ENCODE measurements at regions not wholly inside any gene's neighbourhood (a gene's known extent, or its start where the extent isn't known, plus 50 kb on each side); places are given as distances from the start of the nearest gene placed in this dataset.

- no peaks in the 10 kb centered on the region for H3F3A ChIP-seq (ENCODE audit: low read length, unreplicated experiment)
- no peaks in the 10 kb centered on the region; the same call in 1 of the 2 replicates for H3K9me2 ChIP-seq (replicated peaks; ENCODE audit: low read length)
- H3K9ac ChIP-seq (ENCODE audit: low read length) = no peak overlapping the region
- H3K36me3 ChIP-seq (ENCODE audit: low read depth, low read length) = no peaks in the 10 kb centered on the region
- H3K27ac ChIP-seq (ENCODE audit: low read length) = no peak overlapping the region
- TF ChIP-seq EZH2 (IDR thresholded peaks at IDR 0.05; ENCODE audit: low read length, unreplicated experiment) (no peak), CTCF (conservative IDR thresholded peaks at IDR 0.05; ENCODE audit: low read depth, low read length) (no peak)
- no peak for ATAC-seq
- ChIA-PET POLR2A (ENCODE audit: unreplicated experiment) (no interaction called here), CTCF (no interaction called here)
- no peak overlapping the region for H3K4me3 ChIP-seq (ENCODE audit: low read length)
- H3K79me2 ChIP-seq (ENCODE audit: low read length) = no peaks in the 10 kb centered on the region
- H3K9me3 ChIP-seq (ENCODE audit: low read length) = no peaks in the 10 kb centered on the region
- no peak overlapping the region for H3K4me2 ChIP-seq (ENCODE audit: low read length)
- no peaks in the 10 kb centered on the region for H3K4me1 ChIP-seq (ENCODE audit: insufficient read depth, low read length)
- H2AFZ ChIP-seq (ENCODE audit: low read length) = no peak overlapping the region
- no peak for DNase-seq
- H3K27me3 ChIP-seq (ENCODE audit: low read length) = peaks cover 55% of the 10 kb centered on the region
- intact Hi-C loops (cut with micrococcal nuclease) = no loop called here
- H4K20me1 ChIP-seq (ENCODE audit: low read length) = no peaks in the 10 kb centered on the region
- BruUV-seq (replicated peaks) = no TSS peak
These were observed 175.4 kb downstream of the LSM5 start for GRCh38 chr7:32314761-32315160.

GRCh38 chr7:32301427-32301826, 188.8 kb downstream of the LSM5 start:
- no peak overlapping the region for H2AFZ ChIP-seq (ENCODE audit: low read length)

GRCh38 chr7:32299133-32299702, 191.0 kb downstream of the LSM5 start:
- Histone ChIP-seq H3K4me1 (ENCODE audit: insufficient read depth, low read length) (no peaks in the 10 kb centered on the region), H3K79me2 (ENCODE audit: low read length) (no peaks in the 10 kb centered on the region), H3F3A (ENCODE audit: low read length, unreplicated experiment) (no peaks in the 10 kb centered on the region), H3K27ac (ENCODE audit: low read length) (no peak overlapping the region), H3K9ac (ENCODE audit: low read length) (no peak overlapping the region), H3K27me3 (ENCODE audit: low read length) (peaks cover 95% of the 10 kb centered on the region), H3K9me3 (ENCODE audit: low read length) (no peaks in the 10 kb centered on the region), H3K9me2 (replicated peaks; ENCODE audit: low read length) (no peaks in the 10 kb centered on the region), H3K4me2 (ENCODE audit: low read length) (peak overlapping the region; percentile 13; the same call in 1 of the 2 replicates), H2AFZ (ENCODE audit: low read length) (no peak overlapping the region), H3K4me3 (ENCODE audit: low read length) (no peak overlapping the region), H3K36me3 (ENCODE audit: low read depth, low read length) (no peaks in the 10 kb centered on the region), H4K20me1 (ENCODE audit: low read length) (no peaks in the 10 kb centered on the region)
- intact Hi-C loops (cut with micrococcal nuclease) = no loop called here
- BruUV-seq (replicated peaks) = no TSS peak
- DNase-seq = no peak
- ATAC-seq = no peak
- POLR2A ChIA-PET (ENCODE audit: unreplicated experiment) = no interaction called here
- CTCF ChIA-PET = no interaction called here
- TF ChIP-seq EZH2phosphoT487 (IDR thresholded peaks at IDR 0.05; ENCODE audit: borderline replicate concordance, low read length) (no peak), EZH2 (IDR thresholded peaks at IDR 0.05; ENCODE audit: low read length, unreplicated experiment) (no peak), CTCF (conservative IDR thresholded peaks at IDR 0.05; ENCODE audit: low read depth, low read length) (no peak)

More at GRCh38 chr7:32301427-32301826, 188.8 kb downstream of the LSM5 start:
- Histone ChIP-seq H3K27ac (ENCODE audit: low read length) (no peak overlapping the region), H3K9me2 (replicated peaks; ENCODE audit: low read length) (no peaks in the 10 kb centered on the region), H3K4me1 (ENCODE audit: insufficient read depth, low read length) (no peaks in the 10 kb centered on the region), H3F3A (ENCODE audit: low read length, unreplicated experiment) (no peaks in the 10 kb centered on the region), H3K4me2 (ENCODE audit: low read length) (no peak overlapping the region), H3K79me2 (ENCODE audit: low read length) (no peaks in the 10 kb centered on the region), H4K20me1 (ENCODE audit: low read length) (no peaks in the 10 kb centered on the region), H3K36me3 (ENCODE audit: low read depth, low read length) (no peaks in the 10 kb centered on the region), H3K9ac (ENCODE audit: low read length) (no peak overlapping the region), H3K27me3 (ENCODE audit: low read length) (peaks cover 93% of the 10 kb centered on the region), H3K9me3 (ENCODE audit: low read length) (no peaks in the 10 kb centered on the region), H3K4me3 (ENCODE audit: low read length) (no peak overlapping the region)
- TF ChIP-seq EZH2 (IDR thresholded peaks at IDR 0.05; ENCODE audit: low read length, unreplicated experiment) = no peak
- no peak for TF ChIP-seq CTCF (conservative IDR thresholded peaks at IDR 0.05; ENCODE audit: low read depth, low read length)
- TF ChIP-seq EZH2phosphoT487 (IDR thresholded peaks at IDR 0.05; ENCODE audit: borderline replicate concordance, low read length) = no peak
- BruUV-seq (replicated peaks) = no TSS peak
- POLR2A ChIA-PET (ENCODE audit: unreplicated experiment) = no interaction called here
- ATAC-seq (no peak), DNase-seq (no peak)
- CTCF ChIA-PET = no interaction called here
- intact Hi-C loops (cut with micrococcal nuclease) = no loop called here

All from PC-3 (cell line).